H9 (cell line): ENCODE measurements at regions not wholly inside any gene's neighbourhood (a gene's known extent, or its start where the extent isn't known, plus 50 kb on each side); places are given as distances from the start of the nearest gene placed in this dataset.

ENCODE experiments used
- DNase-seq: peaks from one replicate; pipeline ENCODE4 v3.0.0-alpha.2; 2017
- H2AFZ ChIP-seq: one replicate; pipeline ENCODE4 v1.6.1; 2013; ENCODE audit warnings: mild to moderate bottlenecking, low read length, control low read depth, moderate library complexity
- H2AK5ac ChIP-seq: 2 replicates; pipeline ENCODE4 v1.6.1; 2013; ENCODE audit warnings: low read length, control low read depth, mixed read lengths; ENCODE audit not compliant: insufficient read length
- H2BK120ac ChIP-seq: one replicate; pipeline ENCODE4 v1.6.1; 2013; ENCODE audit warnings: low read depth, mild to moderate bottlenecking, low read length, control low read depth, inconsistent platforms; ENCODE audit not compliant: poor library complexity, severe bottlenecking
- H2BK12ac ChIP-seq: 2 replicates; pipeline ENCODE4 v1.6.1; 2013; ENCODE audit warnings: low read length, control low read depth, mixed read lengths, low read depth; ENCODE audit not compliant: insufficient read length
- H2BK15ac ChIP-seq: 2 replicates; pipeline ENCODE4 v1.6.1; 2013; ENCODE audit warnings: low read depth, low read length, control low read depth
- H2BK20ac ChIP-seq: one replicate; pipeline ENCODE4 v1.6.1; 2013; ENCODE audit warnings: low read depth, mild to moderate bottlenecking, low read length, control low read depth, inconsistent platforms; ENCODE audit not compliant: poor library complexity, severe bottlenecking
- H2BK5ac ChIP-seq: 2 replicates; pipeline ENCODE4 v1.6.1; 2013; ENCODE audit warnings: low read length, control low read depth, mixed read lengths; ENCODE audit not compliant: insufficient read length
- H3K14ac ChIP-seq: 2 replicates; pipeline ENCODE4 v1.6.1; 2013; ENCODE audit warnings: low read length, control low read depth; ENCODE audit not compliant: insufficient read depth
- H3K18ac ChIP-seq: 2 replicates; pipeline ENCODE4 v1.6.1; 2013; ENCODE audit warnings: low read depth, mild to moderate bottlenecking, mixed read lengths, low read length, control low read depth; ENCODE audit not compliant: insufficient read length
- H3K23ac ChIP-seq: 2 replicates; pipeline ENCODE4 v1.6.1; 2013; ENCODE audit warnings: low read length, control low read depth, mixed read lengths, low read depth; ENCODE audit not compliant: insufficient read length
- H3K23me2 ChIP-seq: 2 replicates; pipeline ENCODE4 v1.6.1; 2013; ENCODE audit warnings: low read depth, mild to moderate bottlenecking, mixed read lengths, low read length, control low read depth; ENCODE audit not compliant: insufficient read length, poor library complexity, severe bottlenecking
- H3K27ac ChIP-seq: 2 replicates; pipeline ENCODE4 v1.5.1; 2013; ENCODE audit warnings: low read length, control low read depth, mixed read lengths, low read depth; ENCODE audit not compliant: insufficient read length
- H3K27me3 ChIP-seq: 2 replicates; pipeline ENCODE4 v1.6.1; 2013; ENCODE audit warnings: low read length, control low read depth, inconsistent platforms; ENCODE audit not compliant: insufficient read depth
- H3K4ac ChIP-seq: 2 replicates; pipeline ENCODE4 v1.6.1; 2013; ENCODE audit warnings: low read depth, mild to moderate bottlenecking, control low read depth, inconsistent platforms, low read length, moderate library complexity
- H3K4me1 ChIP-seq: 2 replicates; pipeline ENCODE4 v1.6.1; 2013; ENCODE audit warnings: low read length, control low read depth, inconsistent platforms; ENCODE audit not compliant: insufficient read depth
- H3K4me2 ChIP-seq: 2 replicates; pipeline ENCODE4 v1.6.1; 2013; ENCODE audit warnings: low read length, control low read depth, mixed read lengths; ENCODE audit not compliant: insufficient read length, insufficient read depth
- H3K56ac ChIP-seq: 2 replicates; pipeline ENCODE4 v1.6.1; 2013; ENCODE audit warnings: low read depth, mild to moderate bottlenecking, mixed read lengths, low read length, control low read depth; ENCODE audit not compliant: insufficient read length
- H3K79me1 ChIP-seq: 2 replicates; pipeline ENCODE4 v1.6.1; 2013; ENCODE audit warnings: low read depth, mild to moderate bottlenecking, moderate library complexity, low read length, control low read depth, inconsistent platforms; ENCODE audit not compliant: insufficient read depth, poor library complexity, severe bottlenecking
- H3K79me2 ChIP-seq: 2 replicates; pipeline ENCODE4 v1.6.1; 2013; ENCODE audit warnings: low read length, control low read depth, inconsistent platforms; ENCODE audit not compliant: insufficient read depth
- H3K9ac ChIP-seq: 2 replicates; pipeline ENCODE4 v1.6.1; 2013; ENCODE audit warnings: low read length, control low read depth, mixed read lengths; ENCODE audit not compliant: insufficient read length; ENCODE audit errors: extremely low read depth
- H3K9me3 ChIP-seq: one replicate; pipeline ENCODE4 v1.6.1; 2013; ENCODE audit warnings: low read depth, low read length, inconsistent platforms; ENCODE audit not compliant: control insufficient read depth
- H3T11ph ChIP-seq: one replicate; pipeline ENCODE4 v1.6.1; 2013; ENCODE audit warnings: mild to moderate bottlenecking, low read length, control low read depth, inconsistent platforms
- H4K20me1 ChIP-seq: one replicate; pipeline ENCODE4 v1.6.1; 2013; ENCODE audit not compliant: control insufficient read depth, insufficient read length, insufficient read depth
- H4K5ac ChIP-seq: 2 replicates; pipeline ENCODE4 v1.6.1; 2013; ENCODE audit warnings: low read depth, mild to moderate bottlenecking, mixed read lengths, low read length, control low read depth; ENCODE audit not compliant: insufficient read length
- H4K8ac ChIP-seq: replicated peaks from 2 replicates; pipeline ENCODE4 v1.6.1; 2013; ENCODE audit warnings: low read length, control low read depth, mixed read lengths, low read depth; ENCODE audit not compliant: insufficient read length
- H4K91ac ChIP-seq: 2 replicates; pipeline ENCODE4 v1.6.1; 2013; ENCODE audit warnings: low read depth, mild to moderate bottlenecking, moderate library complexity, mixed read lengths, low read length, control low read depth; ENCODE audit not compliant: insufficient read length
- H3K27ac Mint-ChIP-seq, 3 experiments: 2 replicates in 2 of 3; 3 replicates in 1 of 3; pipeline ENCODE4 v1.8.0; 2020 to 2021; ENCODE audit warnings: mixed read lengths in 3 of 3, mild to moderate bottlenecking in 1 of 3, moderate library complexity in 1 of 3
- H3K27me3 Mint-ChIP-seq: 2 replicates; pipeline ENCODE4 v1.8.0; 2021; ENCODE audit warnings: low read depth, mild to moderate bottlenecking, moderate library complexity, mixed read lengths
- H3K36me3 Mint-ChIP-seq, 3 experiments: 2 replicates in 2 of 3; 3 replicates in 1 of 3; pipeline ENCODE4 v1.8.0; 2020 to 2021; ENCODE audit warnings: low read depth in 3 of 3, mixed read lengths in 3 of 3; ENCODE audit not compliant: insufficient read depth in 1 of 3
- H3K4me1 Mint-ChIP-seq, 2 experiments: 2 replicates each; pipeline ENCODE4 v1.8.0; 2020; ENCODE audit warnings: mixed read lengths in 2 of 2
- H3K4me3 Mint-ChIP-seq, 2 experiments: 2 replicates in 1 of 2; 3 replicates in 1 of 2; pipeline ENCODE4 v1.8.0; 2020 to 2021; ENCODE audit warnings: mild to moderate bottlenecking in 2 of 2, mixed read lengths in 2 of 2, moderate library complexity in 1 of 2
- H3K9me3 Mint-ChIP-seq, 2 experiments: 2 replicates in 1 of 2; 3 replicates in 1 of 2; pipeline ENCODE4 v1.8.0; 2020; ENCODE audit warnings: mild to moderate bottlenecking in 2 of 2, mixed read lengths in 2 of 2, moderate library complexity in 1 of 2
- CTCF ChIP-seq: fragments of 200-600 bp; sonication (generic); conservative IDR thresholded peaks from 3 replicates; pipeline ENCODE4 v1.8.0; 2021; ENCODE audit warnings: antibody characterized with exemption, mild to moderate bottlenecking
- WGBS: extraction: QIAGEN DNeasy Blood & Tissue Kit; methylation state at CpG from one replicate; pipeline ENCODE4 v1.1.7; 2013; ENCODE audit warnings: missing lambda C conversion rate, low lambda C conversion rate, mixed read lengths; ENCODE audit not compliant: insufficient read length; ENCODE audit errors: extremely low coverage; 5-methylcytosine and 5-hydroxymethylcytosine counted together

- Histone ChIP-seq H2BK12ac (no peak overlapping the region), H3K9ac (no peak overlapping the region), H4K8ac (no peak overlapping the region), H3K27ac (no peak overlapping the region), H3K23me2 (no peaks in the 10 kb centered on the region), H2BK120ac (no peak overlapping the region), H3K4ac (no peak overlapping the region), H3K56ac (no peak overlapping the region), H4K91ac (no peak overlapping the region), H4K5ac (no peak overlapping the region), H3K9me3 (no peaks in the 10 kb centered on the region), H2AFZ (no peak overlapping the region), H3K79me1 (no peaks in the 10 kb centered on the region), H3K14ac (no peak overlapping the region), H3T11ph (no peak overlapping the region), H3K4me2 (no peak overlapping the region), H2BK20ac (no peak overlapping the region), H2BK5ac (no peak overlapping the region), H3K23ac (no peak overlapping the region), H3K18ac (no peak overlapping the region), H3K4me1 (no peaks in the 10 kb centered on the region; the same call in 1 of the 2 replicates), H3K27me3 (no peaks in the 10 kb centered on the region), H2BK15ac (no peak overlapping the region), H2AK5ac (no peak overlapping the region), H4K20me1 (no peaks in the 10 kb centered on the region), H3K79me2 (no peaks in the 10 kb centered on the region)
- no peak overlapping the region for H3K4me3 Mint-ChIP-seq
- H3K27ac Mint-ChIP-seq: peak overlapping the region in 1 of 3 experiments; percentile 2; a peak in 1 of 7 replicates
- no peak for DNase-seq
- WGBS: no CpG with 5 or more reads among the region's 7 CpGs
- peaks cover 0 to 4% (median 0%) of the 10 kb centered on the region in 3 experiments; a peak in 2 of 7 replicates for H3K36me3 Mint-ChIP-seq
- TF ChIP-seq CTCF: no peak
- no peaks in the 10 kb centered on the region for H3K9me3 Mint-ChIP-seq
- peaks cover 40 to 48% of the 10 kb centered on the region in 2 experiments for H3K4me1 Mint-ChIP-seq
- no peaks in the 10 kb centered on the region for H3K27me3 Mint-ChIP-seq
Measured at GRCh38 chr1:167168424-167168823, 52.3 kb upstream of the POU2F1 start.
